Spleen (tissue), 7 donors: ENCODE measurements at regions not wholly inside any gene's neighbourhood (a gene's known extent, or its start where the extent isn't known, plus 50 kb on each side); places are given as distances from the start of the nearest gene placed in this dataset.

Experiments used
- CTCF ChIP-seq, 11 experiments: fragments of 200-600 bp in 7 of 11; fragments of 450-650 bp in 4 of 11; sonication (generic) in 4 of 11; IDR thresholded peaks in 8 of 11; conservative IDR thresholded peaks in 3 of 11; 1 replicate in 7 of 11; 2 replicates in 4 of 11; pipeline versions ENCODE4 v1.4.0 to v1.8.0; 2016 to 2021; ENCODE audit warnings: antibody characterized with exemption in 11 of 11, inconsistent platforms in 4 of 11, mild to moderate bottlenecking in 1 of 11
- POLR2AphosphoS5 ChIP-seq, 3 donors: sonication (generic); formaldehyde crosslinking; IDR thresholded peaks; one replicate each; pipeline ENCODE4 v1.5.1; 2017; ENCODE audit warnings: antibody characterized with exemption in 3 of 3
- donor health status: DM: no; HTN: no; CAD: no; lungs with moderate emphysema.
- donor health status: DM: no; HTN: no; CAD: no.
- donor health status: DM: no; HTN: no; CAD: no.

DNA sequence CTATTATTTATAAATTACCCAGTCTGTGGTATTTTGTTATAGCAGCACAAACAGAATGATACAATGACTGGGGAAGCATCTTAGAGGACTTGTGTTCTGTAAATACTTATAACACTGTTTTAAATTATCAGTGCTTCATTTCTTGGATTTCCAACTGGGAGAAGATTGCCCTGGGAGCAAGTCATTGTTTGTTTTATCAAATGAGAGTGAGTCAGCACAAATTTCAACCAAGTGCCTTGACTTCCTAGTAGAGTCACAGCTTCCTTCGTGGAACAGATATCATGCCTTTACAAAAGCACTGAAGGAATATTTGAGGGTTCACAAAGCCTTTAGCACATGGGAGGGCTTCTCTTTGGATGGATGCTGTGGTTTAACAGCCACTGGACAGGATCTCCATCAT is 234.1 kb downstream of the KTN1 start:
- TF ChIP-seq CTCF (IDR thresholded peaks at IDR 0.05 in 8 of 11, conservative IDR thresholded peaks at IDR 0.05 in 3 of 11) (no peak), POLR2AphosphoS5 (IDR thresholded peaks at IDR 0.05) (no peak)
